ENCODE measurements at regions not wholly inside any gene's neighbourhood (a gene's known extent, or its start where the extent isn't known, plus 50 kb on each side); places are given as distances from the start of the nearest gene placed in this dataset.
A peak's percentile ranks its signal among the peaks of the same experiment; 100 is the strongest.

DNA sequence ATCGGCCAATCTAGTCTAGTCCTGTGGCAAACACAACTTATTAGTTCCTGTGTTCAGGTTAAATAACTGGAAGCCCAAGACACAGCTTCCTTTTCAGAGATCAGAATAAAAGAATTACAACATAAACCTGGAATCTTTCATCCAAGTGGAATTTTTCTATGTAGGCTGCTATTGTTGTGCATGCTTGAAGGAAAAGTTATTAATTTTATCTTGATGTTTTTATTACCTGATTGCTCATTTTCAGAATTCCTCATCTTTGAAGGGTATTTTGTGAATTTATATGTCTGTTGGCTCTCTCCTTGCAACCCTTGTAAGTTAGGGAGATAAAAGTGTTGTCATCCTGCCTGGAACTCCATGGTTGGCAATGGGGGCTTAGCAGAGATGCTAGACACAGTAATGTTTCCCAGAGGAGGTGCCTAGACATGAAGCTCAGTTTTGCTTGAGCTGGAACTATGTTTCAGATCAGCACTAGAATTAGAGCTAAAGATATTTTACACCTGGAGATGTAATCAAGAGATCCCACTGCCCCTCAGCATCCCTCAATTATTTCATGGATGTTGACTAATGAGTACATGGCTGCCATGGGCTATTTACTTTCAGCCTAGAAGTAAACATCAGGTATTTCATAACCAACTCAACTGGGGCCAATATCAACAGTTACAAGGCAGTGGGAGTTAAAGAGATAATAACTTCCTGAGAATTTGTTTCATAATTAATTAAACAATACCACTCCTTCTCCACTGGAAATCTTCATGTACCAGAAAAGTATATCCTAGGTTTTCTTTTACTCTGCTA lies 367.0 kb upstream of the MARCKS start:
- DNase-seq = no peak

DNA sequence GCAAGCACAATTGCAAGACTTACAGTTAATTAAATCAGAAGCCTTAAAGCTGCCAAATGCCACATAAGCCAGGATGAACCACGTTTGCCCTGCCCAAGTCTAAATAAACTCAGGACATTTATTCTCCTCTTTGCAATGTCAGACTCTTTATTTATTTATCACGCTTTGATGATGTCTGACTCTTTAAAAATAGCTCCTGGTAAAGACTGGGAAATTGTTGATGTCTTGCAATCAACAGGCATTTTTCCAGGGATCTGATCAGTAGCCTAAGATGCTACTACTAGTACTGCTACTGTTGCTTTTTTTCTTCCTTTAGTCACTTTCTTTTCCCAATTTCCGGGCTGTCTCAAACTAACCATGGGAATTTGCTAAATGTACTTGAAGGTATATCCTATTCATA lies 365.8 kb upstream of the MARCKS start:
- DNase-seq = no peak

DNA sequence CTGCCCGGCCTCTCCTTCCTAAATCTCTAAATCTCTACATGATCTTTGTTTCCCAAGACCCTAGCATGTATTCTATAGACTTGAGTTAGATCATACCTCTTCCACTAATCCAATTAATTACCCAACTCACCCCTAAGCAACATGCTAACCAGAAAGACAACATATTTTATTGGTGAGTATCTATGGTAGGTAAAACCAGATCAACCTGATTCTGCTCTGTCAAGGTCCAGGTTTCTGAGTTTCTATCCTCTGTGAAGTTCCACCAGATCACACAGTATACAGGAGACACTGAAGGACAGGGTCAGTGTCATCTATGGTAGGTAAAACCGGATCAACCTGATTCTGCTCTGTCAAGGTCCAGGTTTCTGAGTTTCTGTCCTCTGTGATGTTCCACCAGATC lies 363.2 kb upstream of the MARCKS start:
- DNase-seq = no peak

DNA sequence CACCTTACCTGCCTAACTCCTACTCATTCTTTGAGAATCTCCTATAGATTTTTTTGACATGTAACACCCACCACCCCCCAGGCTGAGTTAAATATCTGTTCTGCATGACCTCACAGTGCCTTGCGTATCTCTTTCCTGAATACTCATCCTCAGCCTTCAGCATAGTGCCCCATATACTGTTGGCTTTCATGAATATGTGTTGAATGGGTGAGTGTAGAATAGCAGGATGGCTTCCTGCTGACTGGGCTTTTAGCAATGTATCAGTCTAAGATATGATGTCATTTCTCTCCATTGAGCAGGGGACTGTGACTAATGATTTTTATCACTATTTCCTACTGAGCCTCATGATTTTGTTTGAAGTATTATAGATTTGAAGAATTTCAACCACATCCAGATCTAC lies 361.6 kb upstream of the MARCKS start:
- no peak for DNase-seq

DNA sequence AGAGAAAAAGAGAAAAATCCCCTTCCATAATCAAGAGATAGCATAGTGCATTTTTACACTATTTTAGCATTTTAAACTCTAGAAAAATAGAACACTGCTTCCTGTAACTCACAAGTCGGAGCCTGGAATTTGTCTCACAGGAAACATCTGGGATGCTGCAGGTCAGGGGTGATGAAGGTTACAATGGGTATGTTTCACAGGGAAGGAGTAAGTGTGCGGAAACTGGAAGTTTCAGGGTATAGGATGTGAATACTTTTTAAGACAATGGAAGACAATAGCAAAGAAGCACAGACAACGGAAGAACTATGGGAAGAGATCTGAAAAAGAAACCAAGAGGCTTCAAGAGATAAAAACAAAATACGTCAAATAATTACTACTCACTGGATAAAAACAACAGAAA lies 361.0 kb upstream of the MARCKS start:
- no peak for DNase-seq

DNA sequence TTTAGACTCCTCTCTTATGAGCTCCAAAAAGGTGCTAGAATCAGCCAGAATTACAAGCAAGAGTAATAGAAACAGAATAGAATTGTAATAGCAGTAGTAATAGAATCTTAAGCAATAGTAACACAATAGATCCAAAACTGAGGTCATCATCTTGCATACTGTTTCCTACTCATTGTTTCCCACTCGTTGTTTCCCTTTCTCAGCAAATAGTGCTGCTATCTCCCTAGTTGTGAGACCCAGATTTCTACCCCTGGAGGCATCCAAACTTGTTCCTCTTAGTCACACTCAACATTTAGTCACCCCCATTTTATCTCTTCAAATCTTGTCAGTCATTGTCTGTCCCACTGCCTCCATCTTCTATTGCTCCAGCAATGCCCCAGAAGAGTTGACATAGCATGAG lies 356.9 kb upstream of the MARCKS start:
- DNase-seq = no peak

DNA sequence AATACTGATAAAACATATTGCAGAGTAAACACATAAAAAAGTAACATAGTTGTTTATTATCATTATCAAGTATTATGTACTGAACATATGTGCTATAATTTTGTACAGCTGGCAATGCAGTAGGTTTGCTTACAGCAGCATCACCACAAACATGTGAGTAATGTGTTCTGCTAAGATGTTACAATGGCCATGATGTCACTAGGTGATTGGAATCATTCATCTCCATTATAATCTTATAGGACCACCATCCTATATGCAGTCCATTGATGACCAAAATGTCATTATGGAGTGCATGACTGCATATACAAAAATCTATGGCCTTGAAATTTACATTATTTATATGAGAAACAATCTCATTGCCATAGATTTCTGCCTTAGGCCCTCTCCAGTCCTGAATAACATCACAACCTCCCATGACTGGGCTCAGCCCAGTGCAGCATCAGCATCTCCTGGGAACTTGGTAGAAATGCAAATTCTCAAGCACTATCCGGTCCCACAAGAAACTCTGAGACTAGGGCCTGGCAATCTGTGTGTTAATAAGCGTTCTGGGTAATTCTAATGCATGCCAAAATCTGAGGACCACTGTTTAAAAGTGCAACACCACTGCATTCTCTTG lies 352.0 kb upstream of the MARCKS start:
- no peak for DNase-seq

DNA sequence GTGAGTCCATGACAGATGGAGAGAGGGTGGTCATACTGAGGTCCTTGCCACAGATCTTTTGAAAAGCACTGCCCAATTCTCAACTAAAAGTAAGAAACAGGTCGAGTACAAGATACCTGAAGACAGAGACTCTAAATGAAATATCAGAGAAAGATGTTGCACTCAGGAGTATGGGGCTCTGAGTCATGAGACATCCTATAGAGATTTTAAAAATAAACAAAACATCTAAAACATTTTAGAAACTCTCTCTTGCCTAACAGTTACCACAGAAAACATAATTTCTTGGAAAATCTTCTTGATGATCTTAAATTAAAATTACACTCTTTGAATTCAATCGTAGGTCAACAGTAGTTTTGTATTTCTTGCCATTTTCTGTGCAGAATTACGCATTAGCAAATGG lies 348.9 kb upstream of the MARCKS start:
- DNase-seq = no peak

DNA sequence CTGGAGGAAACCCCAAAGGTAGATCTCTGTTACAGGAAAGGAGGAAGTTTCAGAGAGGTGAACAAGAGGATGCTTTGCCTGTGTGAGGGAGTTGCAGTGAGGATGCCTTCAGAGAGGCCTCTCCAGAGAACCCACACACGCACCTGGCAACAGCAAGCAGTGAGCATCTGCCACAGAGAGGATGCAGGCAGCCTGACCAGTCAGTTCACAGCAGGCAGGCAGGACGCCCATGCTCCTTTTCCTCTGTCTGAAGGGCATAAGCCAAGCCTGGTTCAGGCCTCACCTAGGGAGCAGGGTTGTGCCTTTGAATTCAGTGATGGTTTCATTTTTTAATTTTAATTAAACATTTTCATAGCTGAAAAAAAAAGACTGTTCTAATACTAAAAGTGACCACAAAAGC lies 346.0 kb upstream of the MARCKS start:
- no peak for DNase-seq

DNA sequence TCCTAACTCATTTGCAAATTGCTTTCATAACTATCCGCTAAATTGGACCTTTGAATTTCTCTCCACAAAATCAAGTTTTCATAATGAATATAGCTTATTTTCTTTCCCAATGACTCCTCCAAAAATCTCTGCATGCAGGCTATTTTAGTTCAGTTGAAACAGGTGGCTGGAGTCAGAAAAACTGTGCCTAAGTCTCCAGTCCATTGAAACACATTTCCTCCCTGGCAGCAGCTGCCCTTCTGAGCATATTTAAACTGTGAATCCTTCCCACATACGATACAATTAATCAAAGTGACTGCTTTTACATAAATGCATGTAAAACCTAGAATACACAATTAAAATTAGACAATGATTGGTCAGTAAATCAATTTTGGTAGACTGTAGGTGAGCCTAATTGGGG lies 344.6 kb upstream of the MARCKS start:
- no peak for DNase-seq

DNA sequence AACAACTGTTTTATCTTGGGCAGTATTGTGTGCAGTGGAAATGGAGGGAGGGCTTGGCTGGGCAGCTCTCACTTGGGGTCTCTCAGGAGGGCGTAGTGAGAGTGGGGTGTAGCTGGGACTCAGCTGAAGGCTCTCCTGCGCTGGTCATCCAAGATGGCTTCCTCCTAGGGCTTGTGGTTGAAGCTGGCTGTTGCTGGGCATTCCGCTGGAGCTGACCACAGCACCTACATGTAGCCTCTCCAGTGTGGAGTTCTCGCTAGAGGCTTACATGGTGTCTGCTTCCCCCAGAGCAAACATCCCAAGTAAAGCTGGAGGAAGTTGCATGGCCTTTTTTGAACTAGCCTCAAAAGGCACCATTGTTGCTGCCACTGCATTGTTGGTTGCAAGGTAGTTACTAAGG lies 344.1 kb upstream of the MARCKS start:
- DNase-seq = no peak

DNA sequence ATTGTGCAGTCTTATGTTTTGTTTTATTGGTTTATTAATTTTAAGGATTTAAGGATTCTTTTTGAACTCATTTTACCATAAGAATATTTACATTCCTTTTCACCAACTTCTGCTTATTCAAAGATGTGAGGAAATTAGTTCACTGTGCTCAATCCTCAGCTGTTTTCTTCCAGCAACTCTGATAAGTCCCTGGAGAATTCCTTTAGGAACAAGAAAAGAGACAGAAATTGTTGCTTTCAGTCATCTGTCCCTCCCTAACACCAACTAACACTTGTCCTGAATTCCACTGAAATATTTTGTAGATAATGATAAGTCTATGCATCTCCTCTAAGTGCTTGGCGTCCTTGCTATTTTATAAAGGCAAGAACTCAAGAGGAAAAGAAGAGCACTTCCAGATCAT lies 334.8 kb upstream of the MARCKS start:
- no peak for DNase-seq

DNA sequence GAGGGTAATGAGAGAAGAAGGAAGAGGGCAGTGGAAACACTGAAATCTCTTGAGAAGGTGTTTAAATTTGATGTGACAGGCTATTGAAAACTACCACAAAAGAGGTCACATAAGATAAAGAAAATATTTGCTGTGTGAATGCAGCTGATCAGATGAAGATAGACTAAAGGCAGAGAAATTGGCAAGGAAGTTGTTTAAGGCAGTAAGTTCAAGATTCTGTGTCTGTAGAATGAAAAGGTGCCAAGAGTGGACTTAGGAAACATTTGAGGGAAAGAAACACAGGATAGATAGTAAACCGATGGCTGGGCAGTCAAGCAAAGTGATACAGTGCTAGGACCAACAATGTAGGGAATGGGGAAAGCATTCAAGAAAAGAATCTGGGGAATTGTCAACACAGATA lies 332.3 kb upstream of the MARCKS start:
- DNase-seq = no peak

DNA sequence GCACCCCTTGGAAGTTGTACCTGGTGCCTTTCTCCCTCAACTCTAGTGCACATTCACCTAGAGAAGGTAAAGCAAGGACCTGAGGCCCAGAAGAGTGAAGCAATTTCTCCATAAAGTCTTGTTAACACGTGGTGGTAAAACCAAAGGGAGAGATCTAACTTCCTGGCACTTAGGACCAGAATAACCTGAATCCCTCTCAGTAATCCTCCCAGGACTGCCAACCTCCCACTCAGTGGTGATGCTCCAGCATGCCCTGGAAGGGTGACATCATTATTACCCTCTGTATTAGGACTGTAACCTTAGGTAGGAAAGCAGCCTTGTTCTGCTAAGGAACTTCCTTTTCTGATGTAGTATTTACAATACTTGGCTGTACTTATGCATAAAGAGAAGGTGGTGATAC lies 330.6 kb upstream of the MARCKS start:
- no peak for DNase-seq

DNA sequence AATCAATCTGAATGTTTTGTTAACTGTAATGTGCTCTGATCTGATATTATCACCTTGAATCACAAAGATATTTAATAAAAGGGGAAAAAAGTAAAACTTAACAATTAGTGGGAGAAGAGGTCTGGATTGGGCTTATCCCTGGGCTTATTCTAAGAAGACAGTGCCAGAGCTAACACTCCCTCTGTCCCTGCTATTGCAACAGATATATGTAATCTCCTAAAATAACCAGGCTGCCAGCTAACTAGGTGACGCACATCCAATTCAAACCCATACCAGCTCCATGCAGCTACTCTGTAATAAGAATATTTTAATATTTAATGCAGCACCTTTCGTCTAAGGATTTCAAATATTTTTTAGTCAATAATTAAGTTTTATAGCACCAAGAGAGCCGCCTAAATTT lies 330.1 kb upstream of the MARCKS start:
- no peak for DNase-seq

DNA sequence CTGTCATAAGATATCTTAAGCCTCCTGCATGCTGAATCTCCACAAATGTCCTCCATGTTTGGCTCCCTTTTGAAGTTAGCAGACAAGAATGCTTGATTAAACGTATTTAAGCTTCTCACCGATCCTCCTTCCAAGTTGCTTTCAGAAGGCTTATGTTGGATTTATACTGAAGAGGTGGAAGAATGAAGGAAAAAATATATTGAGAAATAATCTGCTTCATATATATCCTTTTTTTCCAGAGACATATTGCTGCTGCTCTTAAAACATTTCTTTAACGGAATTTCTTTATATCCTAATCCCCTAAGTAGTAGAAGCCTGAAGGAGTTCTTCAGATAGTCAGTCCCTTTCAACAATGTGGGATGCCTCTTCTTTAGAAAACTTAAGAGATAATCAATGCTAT lies 329.0 kb upstream of the MARCKS start:
- DNase-seq = no peak

DNA sequence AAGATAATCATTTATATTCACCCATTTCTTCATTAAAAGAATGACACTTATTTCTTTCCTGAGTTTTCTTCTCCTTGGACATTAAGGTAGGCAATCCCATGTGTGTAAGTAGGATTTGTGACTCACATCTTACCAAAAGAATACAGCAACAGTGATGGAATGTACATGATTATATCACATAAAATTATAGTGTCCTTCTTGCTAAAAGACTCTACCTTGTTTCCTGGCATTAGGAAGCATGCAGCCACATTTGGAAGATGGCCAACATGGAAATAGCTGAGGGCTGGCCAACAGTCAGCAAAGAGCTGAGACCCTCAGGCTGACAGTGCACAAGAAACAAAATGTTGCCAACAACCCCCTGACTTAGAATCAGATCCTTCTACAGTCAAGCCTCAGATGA lies 327.9 kb upstream of the MARCKS start:
- no peak for DNase-seq

DNA sequence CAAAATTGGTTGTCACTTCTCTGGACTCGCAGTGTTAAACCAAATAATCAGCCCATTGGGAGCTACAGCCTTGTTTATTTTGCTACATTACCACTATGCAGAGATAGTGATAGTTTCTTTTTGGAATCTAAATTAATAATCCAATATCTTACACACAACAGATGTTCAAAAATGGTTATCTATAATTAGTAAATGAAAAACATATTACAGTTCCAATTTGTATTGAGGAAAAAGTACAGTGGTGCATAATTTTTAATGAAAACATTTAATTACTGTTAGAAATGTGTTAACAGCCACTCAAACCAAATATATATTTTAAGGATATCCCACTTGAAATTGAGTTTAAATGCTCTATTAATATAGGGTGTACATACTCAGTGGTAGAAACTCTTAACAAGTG lies 327.3 kb upstream of the MARCKS start:
- DNase-seq = no peak

DNA sequence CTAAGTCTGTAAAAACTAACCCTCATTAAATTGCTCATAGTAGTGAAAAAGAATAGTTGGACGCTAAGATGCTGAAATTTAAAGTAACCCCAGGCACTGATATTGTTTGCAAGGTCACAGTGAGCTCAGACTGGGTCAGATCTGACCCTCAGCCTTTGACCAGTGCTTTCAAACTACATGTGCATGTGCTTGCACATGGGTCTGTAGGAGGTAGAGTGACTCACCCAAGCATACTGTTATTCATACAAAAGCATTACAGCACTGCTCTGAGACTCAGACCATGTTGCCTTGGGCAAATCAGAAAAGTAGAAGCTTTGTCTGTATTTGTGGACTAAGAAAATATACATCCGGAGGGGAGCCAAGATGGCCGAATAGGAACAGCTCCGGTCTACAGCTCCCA lies 326.4 kb upstream of the MARCKS start:
- DNase-seq = no peak

DNA sequence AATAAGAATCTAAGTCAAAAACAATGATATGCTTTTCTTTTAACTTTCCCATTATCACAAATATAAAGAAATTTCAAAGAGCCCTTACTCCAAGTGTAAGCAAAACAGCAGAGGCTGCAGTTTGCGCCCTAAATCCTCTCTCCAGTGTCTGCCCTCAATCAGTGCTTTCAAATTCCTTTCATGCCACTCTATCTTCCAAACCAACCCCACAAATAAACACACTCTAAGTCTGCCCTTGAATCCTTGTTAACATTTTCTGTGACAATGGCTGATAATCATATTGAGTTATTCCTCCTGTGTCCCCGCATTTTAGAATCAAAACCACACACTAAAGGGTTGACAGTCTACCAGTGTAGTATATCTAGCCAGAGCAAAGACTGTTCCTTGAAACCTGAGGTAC lies 317.9 kb upstream of the MARCKS start:
- DNase-seq = no peak

DNA sequence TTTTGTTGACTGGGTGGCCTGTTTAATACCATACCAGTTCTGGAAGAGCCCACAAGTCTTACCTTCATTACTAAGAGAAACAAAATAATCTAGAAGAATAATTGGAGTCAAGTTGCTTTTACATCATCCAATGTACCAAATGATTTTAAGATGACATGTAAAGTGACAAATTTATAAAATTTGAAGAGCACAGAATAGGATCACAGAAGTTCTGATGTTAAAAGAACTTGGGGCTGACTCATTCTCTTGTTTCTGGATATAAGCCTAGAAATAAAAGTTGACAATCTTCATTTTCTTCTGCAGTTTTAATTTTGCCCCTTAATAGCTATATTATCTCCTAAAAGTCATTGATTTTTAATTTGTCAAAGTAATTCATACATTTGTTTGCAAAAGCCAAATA lies 317.5 kb upstream of the MARCKS start:
- no peak for DNase-seq

DNA sequence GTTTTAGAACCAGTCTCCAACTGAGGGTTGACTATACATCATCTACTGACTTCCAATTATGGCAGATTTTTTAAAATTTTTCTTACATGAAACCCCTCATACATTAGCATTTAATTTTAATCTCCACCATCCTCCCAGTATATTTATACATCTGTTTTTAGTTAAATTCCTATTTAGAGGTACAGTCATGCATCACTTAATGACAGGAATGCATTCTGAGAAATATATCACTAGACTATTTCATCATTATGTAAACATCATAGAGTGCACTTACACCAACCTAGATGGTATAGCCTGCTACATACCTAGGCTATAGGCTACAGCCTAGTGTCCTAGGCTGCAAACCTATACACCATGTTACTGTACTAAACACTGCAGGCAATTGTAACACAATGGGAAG lies 316.7 kb upstream of the MARCKS start:
- no peak for DNase-seq

DNA sequence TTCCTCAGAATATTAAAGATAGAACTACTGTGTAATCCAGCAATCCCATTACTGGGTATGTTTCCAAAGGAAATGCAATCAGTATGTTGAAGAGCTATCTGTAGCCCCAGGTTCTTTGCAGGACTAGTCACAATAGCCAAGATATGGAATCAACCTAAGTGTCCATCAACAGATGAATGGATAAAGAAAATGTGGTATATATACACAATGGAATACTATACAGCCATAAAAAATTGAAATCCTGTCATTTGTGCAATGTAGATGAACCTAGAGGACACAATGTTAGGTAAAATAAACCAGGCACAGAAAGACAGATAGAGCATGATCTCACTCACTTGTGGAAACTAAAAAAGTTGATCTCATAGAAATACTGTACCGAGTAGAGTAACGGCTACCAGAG lies 306.0 kb upstream of the MARCKS start:
- no peak for DNase-seq

DNA sequence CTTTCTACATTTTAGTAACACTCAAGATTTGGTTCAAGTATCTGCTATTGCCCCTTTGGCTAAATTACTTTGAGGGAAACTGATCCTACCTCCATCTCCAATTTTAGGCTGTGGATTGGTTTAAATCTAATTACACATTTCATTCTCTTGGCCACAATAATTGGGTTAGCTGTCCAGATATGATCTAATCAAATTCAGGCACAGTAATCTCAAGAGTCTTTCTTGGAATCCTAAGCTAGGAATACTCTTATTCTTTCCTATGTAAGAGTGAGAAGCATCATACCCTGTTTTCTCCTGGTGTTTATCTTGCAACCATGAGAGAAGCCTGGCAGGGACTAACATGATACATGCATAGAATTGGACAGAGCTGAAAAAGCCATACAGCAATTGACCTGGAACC lies 300.4 kb upstream of the MARCKS start:
- no peak for DNase-seq

DNA sequence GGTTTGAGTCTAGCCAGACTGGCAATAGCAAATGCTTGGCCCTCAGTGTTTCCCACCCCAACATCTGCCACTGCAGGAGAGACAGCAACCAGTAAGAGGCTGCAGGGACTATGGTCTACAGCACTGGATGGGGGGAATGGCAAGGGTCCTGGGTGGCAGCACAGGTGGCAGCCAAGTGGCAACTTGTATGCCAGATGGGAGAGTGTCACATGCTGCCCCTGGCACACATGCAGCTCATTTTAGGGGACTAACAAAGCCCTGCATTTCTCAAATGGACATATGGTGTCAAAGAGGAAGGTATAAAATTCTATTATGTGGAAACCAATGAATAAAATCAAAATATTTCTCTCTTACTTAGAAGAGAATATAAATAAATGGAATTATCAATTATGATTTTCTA lies 298.7 kb upstream of the MARCKS start:
- peak; percentile 95 for DNase-seq
